ENCODE measurements at regions not wholly inside any gene's neighbourhood (a gene's known extent, or its start where the extent isn't known, plus 50 kb on each side); places are given as distances from the start of the nearest gene placed in this dataset.

DNA sequence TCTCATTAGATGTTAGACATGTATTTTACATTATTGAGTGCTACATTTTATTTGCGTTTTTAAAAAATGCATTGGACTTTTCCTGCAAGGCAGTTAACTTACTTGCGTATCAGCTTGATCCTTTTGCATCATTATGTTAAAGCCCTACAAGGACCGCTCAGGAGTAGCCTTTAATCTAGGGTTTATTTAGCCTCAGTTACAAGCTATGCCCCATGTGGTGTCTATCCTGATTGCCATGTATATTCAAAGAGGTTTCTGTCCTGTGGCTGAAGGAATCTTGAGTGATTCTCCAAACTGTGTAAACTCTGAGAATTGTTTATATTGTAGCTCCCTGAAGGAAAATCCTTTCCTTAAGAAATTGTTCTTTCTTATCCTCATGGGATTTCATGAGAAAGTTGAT lies 821.8 kb upstream of the AGA start:
- Mint-ChIP-seq H3K36me3 (no peaks in the 10 kb centered on the region), H3K27me3 (no peaks in the 10 kb centered on the region), H3K9me3 (peaks cover 2 to 23% (median 5%) of the 10 kb centered on the region in 7 donors), H3K4me1 (no peaks in the 10 kb centered on the region), H3K27ac (no peak overlapping the region), H3K4me3 (no peak overlapping the region)
- no peak for DNase-seq
- ATAC-seq (ENCODE audit: low read depth in 2 of 2) = no peak
- Histone ChIP-seq H3K9me3 (ENCODE audit: control insufficient read depth in 2 of 2, low read length in 2 of 2) (no peaks in the 10 kb centered on the region), H3K4me3 (ENCODE audit: low read depth, low read length) (no peak overlapping the region), H3K4me1 (ENCODE audit: control insufficient read depth, insufficient read depth, low read length, poor library complexity, severe bottlenecking) (no peaks in the 10 kb centered on the region), H3K36me3 (ENCODE audit: control insufficient read depth, insufficient read depth, low read length) (no peaks in the 10 kb centered on the region), H3K27ac (ENCODE audit: insufficient read depth, low read length, poor library complexity, severe bottlenecking) (no peak overlapping the region), H3K27me3 (ENCODE audit: control insufficient read depth, insufficient read depth, low read length) (no peaks in the 10 kb centered on the region)

DNA sequence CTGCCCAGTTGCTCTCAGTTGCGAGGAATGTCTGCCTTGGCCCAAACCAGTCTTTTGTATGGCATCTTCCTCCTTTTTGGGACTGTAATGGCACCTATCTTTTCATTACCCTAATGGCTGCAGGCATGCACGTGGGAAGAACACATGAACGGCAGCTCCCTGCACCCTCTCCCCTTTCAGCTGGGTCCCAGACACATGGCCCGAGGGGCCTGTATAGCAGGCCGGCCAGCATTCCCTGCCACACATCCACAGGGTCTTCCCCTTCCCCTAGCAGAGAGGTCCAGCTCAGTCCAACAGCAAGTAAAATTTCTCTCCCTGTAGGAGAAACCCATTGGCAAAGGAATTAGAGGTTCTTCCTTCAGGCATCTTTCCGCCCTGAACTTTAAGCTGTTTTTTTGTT lies 829.1 kb upstream of the AGA start:
- Histone ChIP-seq H3K27me3 (ENCODE audit: control insufficient read depth, insufficient read depth, low read length) (no peaks in the 10 kb centered on the region), H3K27ac (ENCODE audit: insufficient read depth, low read length, poor library complexity, severe bottlenecking) (no peak overlapping the region), H3K9me3 (ENCODE audit: control insufficient read depth in 2 of 2, low read length in 2 of 2) (no peaks in the 10 kb centered on the region), H3K36me3 (ENCODE audit: control insufficient read depth, insufficient read depth, low read length) (no peaks in the 10 kb centered on the region), H3K4me3 (ENCODE audit: low read depth, low read length) (no peak overlapping the region), H3K4me1 (ENCODE audit: control insufficient read depth, insufficient read depth, low read length, poor library complexity, severe bottlenecking) (no peaks in the 10 kb centered on the region)
- ATAC-seq (ENCODE audit: low read depth in 2 of 2) (no peak), DNase-seq (no peak)
- Mint-ChIP-seq H3K36me3 (no peaks in the 10 kb centered on the region), H3K27me3 (no peaks in the 10 kb centered on the region), H3K9me3 (peaks cover 4 to 31% (median 8%) of the 10 kb centered on the region in 7 donors), H3K4me3 (no peak overlapping the region), H3K27ac (no peak overlapping the region), H3K4me1 (no peaks in the 10 kb centered on the region)

DNA sequence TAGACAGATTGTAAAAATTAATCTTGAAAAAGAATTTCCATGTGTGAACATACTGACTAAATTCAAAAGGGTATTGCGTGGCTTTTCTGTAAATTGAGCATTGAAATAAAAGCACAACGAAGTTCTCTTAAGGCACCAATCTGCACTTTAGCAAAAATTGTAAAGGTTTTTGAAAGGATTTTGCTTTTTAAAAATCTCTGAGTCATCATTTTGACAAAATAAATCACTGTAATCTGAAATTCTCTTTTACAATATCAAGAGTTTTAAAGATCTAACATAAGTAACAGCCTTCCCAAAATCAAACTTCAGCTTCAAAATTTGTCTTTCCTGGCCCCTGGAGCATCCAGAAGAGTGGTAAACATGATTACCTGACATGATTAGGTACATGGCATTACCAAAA lies 830.9 kb upstream of the AGA start:
- Mint-ChIP-seq H3K4me1 (no peaks in the 10 kb centered on the region), H3K27me3 (no peaks in the 10 kb centered on the region), H3K36me3 (no peaks in the 10 kb centered on the region), H3K27ac (no peak overlapping the region), H3K9me3 (peaks cover 3 to 23% (median 7%) of the 10 kb centered on the region in 7 donors), H3K4me3 (no peak overlapping the region)
- Histone ChIP-seq H3K27me3 (ENCODE audit: control insufficient read depth, insufficient read depth, low read length) (no peaks in the 10 kb centered on the region), H3K36me3 (ENCODE audit: control insufficient read depth, insufficient read depth, low read length) (no peaks in the 10 kb centered on the region), H3K4me1 (ENCODE audit: control insufficient read depth, insufficient read depth, low read length, poor library complexity, severe bottlenecking) (no peaks in the 10 kb centered on the region), H3K4me3 (ENCODE audit: low read depth, low read length) (no peak overlapping the region), H3K9me3 (ENCODE audit: control insufficient read depth in 2 of 2, low read length in 2 of 2) (no peaks in the 10 kb centered on the region), H3K27ac (ENCODE audit: insufficient read depth, low read length, poor library complexity, severe bottlenecking) (no peak overlapping the region)
- DNase-seq (no peak), ATAC-seq (ENCODE audit: low read depth in 2 of 2) (no peak)

DNA sequence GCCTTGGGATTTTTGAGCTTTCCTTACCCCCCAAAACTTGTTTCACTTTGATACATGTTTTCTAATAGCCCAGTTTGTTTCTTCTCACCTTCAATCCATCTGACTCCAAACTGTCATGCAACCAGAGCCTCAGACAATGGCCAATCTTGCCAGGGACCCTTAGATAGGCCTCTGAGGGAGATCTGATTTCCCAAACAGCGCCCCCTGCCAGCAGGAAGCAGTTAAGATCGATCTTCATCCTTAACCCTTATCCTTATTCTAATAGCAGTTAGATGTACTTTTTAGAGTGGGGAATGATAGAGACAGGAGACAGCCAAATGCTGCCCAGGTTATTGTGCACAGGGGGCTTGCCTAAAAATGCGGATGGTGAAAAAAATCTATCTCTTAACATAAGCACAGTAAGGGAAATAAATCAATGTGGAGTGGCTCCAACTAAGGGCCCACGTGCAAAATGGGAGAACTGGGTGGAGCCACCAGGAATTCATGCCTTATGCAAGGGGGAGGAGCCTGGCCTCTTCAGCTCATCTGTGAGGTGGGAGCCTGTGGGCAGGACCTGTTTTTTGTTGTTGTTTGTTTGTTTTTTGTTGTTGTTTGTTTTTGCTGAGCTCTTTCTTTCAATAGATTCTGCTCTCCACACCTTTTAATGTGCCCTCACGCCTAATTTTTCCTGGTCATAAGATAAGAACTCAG lies 833.6 kb upstream of the AGA start:
- Histone ChIP-seq H3K27ac (ENCODE audit: insufficient read depth, low read length, poor library complexity, severe bottlenecking) (no peak overlapping the region), H3K4me1 (ENCODE audit: control insufficient read depth, insufficient read depth, low read length, poor library complexity, severe bottlenecking) (no peaks in the 10 kb centered on the region), H3K9me3 (ENCODE audit: control insufficient read depth in 2 of 2, low read length in 2 of 2) (no peaks in the 10 kb centered on the region), H3K36me3 (ENCODE audit: control insufficient read depth, insufficient read depth, low read length) (no peaks in the 10 kb centered on the region), H3K4me3 (ENCODE audit: low read depth, low read length) (no peak overlapping the region), H3K27me3 (ENCODE audit: control insufficient read depth, insufficient read depth, low read length) (no peaks in the 10 kb centered on the region)
- DNase-seq = no peak
- H3K4me3 Mint-ChIP-seq = no peak overlapping the region
- no peaks in the 10 kb centered on the region for H3K27me3 Mint-ChIP-seq
- no peaks in the 10 kb centered on the region for H3K4me1 Mint-ChIP-seq
- no peaks in the 10 kb centered on the region for H3K36me3 Mint-ChIP-seq
- no peak for ATAC-seq (ENCODE audit: low read depth in 2 of 2)
- peaks cover 0 to 17% (median 5%) of the 10 kb centered on the region in 7 donors for H3K9me3 Mint-ChIP-seq
- no peak overlapping the region for H3K27ac Mint-ChIP-seq

DNA sequence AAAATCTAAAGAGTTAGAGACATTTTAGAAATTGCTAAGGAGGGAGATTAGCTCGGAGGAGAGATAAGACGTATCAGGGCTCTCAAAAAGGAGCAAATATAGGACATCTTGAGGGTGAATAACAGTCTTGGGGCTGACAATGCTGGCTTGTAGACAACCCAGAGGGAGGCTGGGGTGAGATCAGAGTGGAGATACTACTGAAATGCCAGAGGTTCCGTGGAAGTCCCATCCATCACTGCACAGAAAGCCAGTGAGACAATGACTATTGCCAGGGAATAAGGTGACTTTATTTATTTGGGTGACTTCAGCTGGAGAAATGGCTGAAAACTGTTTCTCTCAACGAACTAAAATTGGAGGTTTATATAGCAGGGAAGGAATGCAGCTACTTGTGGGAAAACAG lies 838.1 kb upstream of the AGA start:
- H3K4me1 Mint-ChIP-seq = no peaks in the 10 kb centered on the region
- peaks cover 0 to 9% (median 5%) of the 10 kb centered on the region in 7 donors for H3K9me3 Mint-ChIP-seq
- no peaks in the 10 kb centered on the region for H3K9me3 ChIP-seq (ENCODE audit: control insufficient read depth in 2 of 2, low read length in 2 of 2)
- H3K4me1 ChIP-seq (ENCODE audit: control insufficient read depth, insufficient read depth, low read length, poor library complexity, severe bottlenecking) = no peaks in the 10 kb centered on the region
- no peaks in the 10 kb centered on the region for H3K36me3 ChIP-seq (ENCODE audit: control insufficient read depth, insufficient read depth, low read length)
- no peaks in the 10 kb centered on the region for H3K27me3 Mint-ChIP-seq
- no peaks in the 10 kb centered on the region for H3K27me3 ChIP-seq (ENCODE audit: control insufficient read depth, insufficient read depth, low read length)
- no peak overlapping the region for H3K27ac ChIP-seq (ENCODE audit: insufficient read depth, low read length, poor library complexity, severe bottlenecking)
- ATAC-seq (ENCODE audit: low read depth in 2 of 2) (no peak), DNase-seq (no peak)
- H3K4me3 ChIP-seq (ENCODE audit: low read depth, low read length) = no peak overlapping the region
- no peak overlapping the region for H3K27ac Mint-ChIP-seq
- H3K4me3 Mint-ChIP-seq = no peak overlapping the region
- H3K36me3 Mint-ChIP-seq = no peaks in the 10 kb centered on the region

DNA sequence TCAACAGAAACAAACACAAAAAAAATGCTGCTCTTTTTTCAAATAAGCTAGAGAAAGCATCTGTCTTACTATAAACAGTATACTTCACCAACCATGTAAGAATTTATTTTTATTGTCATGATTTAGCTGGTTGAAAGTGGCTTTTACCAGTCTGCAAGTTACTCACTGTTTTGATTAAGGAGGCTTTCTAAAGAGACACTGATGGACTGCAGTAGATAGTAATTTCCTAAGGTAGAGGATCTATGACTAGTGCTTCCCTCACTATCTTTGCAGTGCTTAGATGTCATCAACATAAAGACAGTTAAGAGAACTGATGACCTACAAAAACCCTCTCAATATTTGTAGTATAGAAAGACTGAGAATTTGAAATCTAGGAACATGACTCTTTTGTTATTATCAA lies 846.2 kb upstream of the AGA start:
- ATAC-seq (ENCODE audit: low read depth in 2 of 2) = no peak
- no peaks in the 10 kb centered on the region for H3K4me1 Mint-ChIP-seq
- no peak for DNase-seq
- peaks cover 0 to 11% (median 3%) of the 10 kb centered on the region in 7 donors for H3K9me3 Mint-ChIP-seq
- no peaks in the 10 kb centered on the region for H3K36me3 ChIP-seq (ENCODE audit: control insufficient read depth, insufficient read depth, low read length)
- no peaks in the 10 kb centered on the region for H3K27me3 Mint-ChIP-seq
- H3K4me3 Mint-ChIP-seq = no peak overlapping the region
- H3K27ac Mint-ChIP-seq = no peak overlapping the region
- no peaks in the 10 kb centered on the region for H3K4me1 ChIP-seq (ENCODE audit: control insufficient read depth, insufficient read depth, low read length, poor library complexity, severe bottlenecking)
- H3K27ac ChIP-seq (ENCODE audit: insufficient read depth, low read length, poor library complexity, severe bottlenecking) = no peak overlapping the region
- no peaks in the 10 kb centered on the region for H3K36me3 Mint-ChIP-seq
- H3K27me3 ChIP-seq (ENCODE audit: control insufficient read depth, insufficient read depth, low read length) = no peaks in the 10 kb centered on the region
- H3K9me3 ChIP-seq (ENCODE audit: control insufficient read depth in 2 of 2, low read length in 2 of 2) = peaks cover 0 to under 1% of the 10 kb centered on the region in 2 experiments
- H3K4me3 ChIP-seq (ENCODE audit: low read depth, low read length) = no peak overlapping the region

DNA sequence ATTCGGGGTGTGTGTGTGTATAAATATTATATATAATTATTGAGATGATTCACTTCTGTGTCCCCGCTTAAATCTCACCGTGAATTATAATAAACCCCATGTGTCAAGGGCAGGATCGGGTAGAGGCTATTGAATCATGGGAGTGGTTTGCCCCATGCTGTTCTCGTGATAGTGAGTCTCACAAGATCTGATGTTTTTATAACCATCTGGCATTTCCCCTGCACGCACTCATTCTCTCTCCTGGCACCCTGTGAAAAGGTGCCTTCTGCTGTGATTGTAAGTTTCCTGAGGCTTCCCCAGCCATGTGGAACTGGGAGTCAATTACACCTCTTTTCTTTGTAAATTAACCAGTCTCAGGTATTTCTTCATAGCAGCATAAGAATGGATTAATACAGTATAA lies 851.4 kb upstream of the AGA start:
- no peaks in the 10 kb centered on the region for H3K27me3 ChIP-seq (ENCODE audit: control insufficient read depth, insufficient read depth, low read length)
- H3K9me3 Mint-ChIP-seq = peaks cover 0 to 10% (median 3%) of the 10 kb centered on the region in 7 donors
- no peaks in the 10 kb centered on the region for H3K36me3 ChIP-seq (ENCODE audit: control insufficient read depth, insufficient read depth, low read length)
- no peaks in the 10 kb centered on the region for H3K27me3 Mint-ChIP-seq
- H3K4me3 ChIP-seq (ENCODE audit: low read depth, low read length) = no peak overlapping the region
- H3K27ac ChIP-seq (ENCODE audit: insufficient read depth, low read length, poor library complexity, severe bottlenecking) = no peak overlapping the region
- H3K36me3 Mint-ChIP-seq = no peaks in the 10 kb centered on the region
- DNase-seq (no peak), ATAC-seq (ENCODE audit: low read depth in 2 of 2) (no peak)
- H3K9me3 ChIP-seq (ENCODE audit: control insufficient read depth in 2 of 2, low read length in 2 of 2) = peaks cover 2 to 6% of the 10 kb centered on the region in 2 experiments
- H3K4me1 Mint-ChIP-seq = no peaks in the 10 kb centered on the region
- H3K27ac Mint-ChIP-seq = no peak overlapping the region
- H3K4me3 Mint-ChIP-seq = no peak overlapping the region
- H3K4me1 ChIP-seq (ENCODE audit: control insufficient read depth, insufficient read depth, low read length, poor library complexity, severe bottlenecking) = no peaks in the 10 kb centered on the region

DNA sequence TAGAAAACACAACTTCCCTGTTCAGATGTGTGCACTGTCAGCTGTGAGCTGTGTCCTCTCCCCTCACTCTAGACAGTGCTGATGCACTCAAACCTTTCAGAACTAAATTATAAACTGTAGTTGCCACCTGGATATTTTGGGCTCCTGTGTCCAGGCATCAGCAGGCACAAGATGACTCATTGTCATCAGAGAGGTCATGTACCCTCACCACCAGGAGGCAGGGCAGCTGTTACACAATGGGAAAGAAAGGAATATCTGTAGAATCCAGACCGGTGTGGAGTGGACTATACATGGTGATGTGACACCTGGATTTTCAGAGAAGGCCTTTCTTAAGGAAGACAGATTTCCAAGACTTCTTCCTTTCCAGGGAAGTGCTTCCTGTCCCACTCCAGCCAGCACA lies 854.4 kb upstream of the AGA start:
- no peaks in the 10 kb centered on the region for H3K27me3 ChIP-seq (ENCODE audit: control insufficient read depth, insufficient read depth, low read length)
- H3K4me1 ChIP-seq (ENCODE audit: control insufficient read depth, insufficient read depth, low read length, poor library complexity, severe bottlenecking) = no peaks in the 10 kb centered on the region
- no peak for ATAC-seq (ENCODE audit: low read depth in 2 of 2)
- Mint-ChIP-seq H3K4me1 (no peaks in the 10 kb centered on the region), H3K27me3 (no peaks in the 10 kb centered on the region), H3K27ac (no peak overlapping the region), H3K4me3 (no peak overlapping the region), H3K9me3 (peaks cover 0 to 5% (median 1%) of the 10 kb centered on the region in 7 donors), H3K36me3 (no peaks in the 10 kb centered on the region)
- no peaks in the 10 kb centered on the region for H3K36me3 ChIP-seq (ENCODE audit: control insufficient read depth, insufficient read depth, low read length)
- H3K4me3 ChIP-seq (ENCODE audit: low read depth, low read length) = no peak overlapping the region
- no peak for DNase-seq
- H3K9me3 ChIP-seq (ENCODE audit: control insufficient read depth in 2 of 2, low read length in 2 of 2) = peaks cover 4 to 6% of the 10 kb centered on the region in 2 experiments
- H3K27ac ChIP-seq (ENCODE audit: insufficient read depth, low read length, poor library complexity, severe bottlenecking) = no peak overlapping the region
